NT2/D1 (cell line): ENCODE measurements at regions not wholly inside any gene's neighbourhood (a gene's known extent, or its start where the extent isn't known, plus 50 kb on each side); places are given as distances from the start of the nearest gene placed in this dataset.

Experiments used
- SUZ12 ChIP-seq: IDR thresholded peaks from 2 replicates; pipeline ENCODE4 v1.6.1; 2011; ENCODE audit not compliant: insufficient read length, insufficient read depth; ENCODE audit errors: extremely low read depth
- YY1 ChIP-seq: IDR thresholded peaks from 2 replicates; pipeline ENCODE4 v1.6.1; 2011; ENCODE audit not compliant: insufficient read length, insufficient read depth

GRCh38 chr4:123338715-123339114 lies 57.9 kb upstream of the SPRY1 start:
- TF ChIP-seq YY1 (no peak), SUZ12 (no peak)
